ENCODE measurements at regions not wholly inside any gene's neighbourhood (a gene's known extent, or its start where the extent isn't known, plus 50 kb on each side); places are given as distances from the start of the nearest gene placed in this dataset.

- Histone ChIP-seq H3K27ac (ENCODE audit: insufficient read depth, low read length, poor library complexity, severe bottlenecking) (no peak overlapping the region), H3K4me3 (ENCODE audit: insufficient read depth, low read depth, low read length, poor library complexity, severe bottlenecking) (no peak overlapping the region), H3K36me3 (ENCODE audit: control insufficient read depth, insufficient read depth, low read length) (no peaks in the 10 kb centered on the region), H3K9me3 (ENCODE audit: control insufficient read depth, low read length) (no peaks in the 10 kb centered on the region), H3K4me1 (ENCODE audit: control insufficient read depth, insufficient read depth, low read length, poor library complexity, severe bottlenecking) (no peaks in the 10 kb centered on the region), H3K27me3 (replicated peaks; ENCODE audit: control insufficient read depth, insufficient read depth, low read length, poor library complexity, severe bottlenecking) (no peaks in the 10 kb centered on the region)
- no peak for DNase-seq
Measured at GRCh38 chr19:30209617-30210600, 162.3 kb upstream of the ZNF536 start.

GRCh38 chr19:30212574-30212973 is 159.6 kb upstream of the ZNF536 start:
- H3K27me3 ChIP-seq (replicated peaks; ENCODE audit: control insufficient read depth, insufficient read depth, low read length, poor library complexity, severe bottlenecking) = no peaks in the 10 kb centered on the region
- H3K36me3 ChIP-seq (ENCODE audit: control insufficient read depth, insufficient read depth, low read length) = no peaks in the 10 kb centered on the region
- H3K4me3 ChIP-seq (ENCODE audit: insufficient read depth, low read depth, low read length, poor library complexity, severe bottlenecking) = no peak overlapping the region

DNA sequence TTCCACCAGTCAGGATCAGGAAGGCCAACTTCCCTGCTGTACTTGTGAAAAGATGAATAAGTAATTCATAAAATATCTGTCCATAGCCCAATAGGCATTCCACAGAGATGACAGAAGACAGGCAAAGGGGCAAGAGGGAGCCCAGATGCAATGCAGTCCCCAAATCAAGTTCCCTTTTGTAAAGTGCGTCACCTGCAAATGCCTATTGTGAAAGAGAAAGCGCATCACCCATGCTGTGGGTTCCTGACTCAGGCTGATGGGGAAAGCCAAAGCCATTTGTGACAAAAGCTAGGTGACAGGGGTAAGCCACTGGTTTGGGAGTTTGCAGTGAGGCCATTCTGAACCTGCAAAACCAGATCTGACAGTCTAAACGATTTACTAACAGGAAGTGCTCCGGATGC is 157.5 kb upstream of the ZNF536 start:
- no peaks in the 10 kb centered on the region for H3K27me3 ChIP-seq (replicated peaks; ENCODE audit: control insufficient read depth, insufficient read depth, low read length, poor library complexity, severe bottlenecking)
- no peak overlapping the region for H3K4me3 ChIP-seq (ENCODE audit: insufficient read depth, low read depth, low read length, poor library complexity, severe bottlenecking)
- H3K9me3 ChIP-seq (ENCODE audit: control insufficient read depth, low read length) = no peaks in the 10 kb centered on the region
- no peaks in the 10 kb centered on the region for H3K36me3 ChIP-seq (ENCODE audit: control insufficient read depth, insufficient read depth, low read length)
- no peak overlapping the region for H3K27ac ChIP-seq (ENCODE audit: insufficient read depth, low read length, poor library complexity, severe bottlenecking)
- no peak for DNase-seq
- H3K4me1 ChIP-seq (ENCODE audit: control insufficient read depth, insufficient read depth, low read length, poor library complexity, severe bottlenecking) = no peaks in the 10 kb centered on the region

More at GRCh38 chr19:30212574-30212973, 159.6 kb upstream of the ZNF536 start:
- Histone ChIP-seq H3K9me3 (ENCODE audit: control insufficient read depth, low read length) (no peaks in the 10 kb centered on the region), H3K27ac (ENCODE audit: insufficient read depth, low read length, poor library complexity, severe bottlenecking) (no peak overlapping the region), H3K4me1 (ENCODE audit: control insufficient read depth, insufficient read depth, low read length, poor library complexity, severe bottlenecking) (no peaks in the 10 kb centered on the region)
- no peak for DNase-seq

DNA sequence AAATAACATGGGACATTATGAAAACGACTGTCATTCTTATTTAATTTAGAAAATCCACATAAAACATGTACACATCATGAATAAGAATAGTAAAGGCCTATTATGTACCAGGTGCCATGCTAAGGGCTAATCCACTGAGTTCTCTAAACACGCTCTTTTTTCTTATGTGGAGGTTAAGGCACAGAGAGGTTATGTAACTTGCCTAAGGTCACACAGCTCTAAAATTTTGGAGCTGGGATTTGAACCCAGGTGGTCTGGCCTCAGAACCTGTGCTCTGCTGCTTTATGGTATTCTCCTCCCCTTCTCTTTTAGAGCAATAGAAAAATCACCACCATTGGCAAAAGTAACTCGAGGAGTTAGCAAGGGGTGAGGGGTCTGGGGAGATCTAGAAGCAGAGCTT is 156.9 kb upstream of the ZNF536 start:
- Histone ChIP-seq H3K36me3 (ENCODE audit: control insufficient read depth, insufficient read depth, low read length) (no peaks in the 10 kb centered on the region), H3K27ac (ENCODE audit: insufficient read depth, low read length, poor library complexity, severe bottlenecking) (no peak overlapping the region), H3K4me3 (ENCODE audit: insufficient read depth, low read depth, low read length, poor library complexity, severe bottlenecking) (no peak overlapping the region), H3K27me3 (replicated peaks; ENCODE audit: control insufficient read depth, insufficient read depth, low read length, poor library complexity, severe bottlenecking) (no peaks in the 10 kb centered on the region), H3K4me1 (ENCODE audit: control insufficient read depth, insufficient read depth, low read length, poor library complexity, severe bottlenecking) (no peaks in the 10 kb centered on the region), H3K9me3 (ENCODE audit: control insufficient read depth, low read length) (no peaks in the 10 kb centered on the region)
- no peak for DNase-seq

DNA sequence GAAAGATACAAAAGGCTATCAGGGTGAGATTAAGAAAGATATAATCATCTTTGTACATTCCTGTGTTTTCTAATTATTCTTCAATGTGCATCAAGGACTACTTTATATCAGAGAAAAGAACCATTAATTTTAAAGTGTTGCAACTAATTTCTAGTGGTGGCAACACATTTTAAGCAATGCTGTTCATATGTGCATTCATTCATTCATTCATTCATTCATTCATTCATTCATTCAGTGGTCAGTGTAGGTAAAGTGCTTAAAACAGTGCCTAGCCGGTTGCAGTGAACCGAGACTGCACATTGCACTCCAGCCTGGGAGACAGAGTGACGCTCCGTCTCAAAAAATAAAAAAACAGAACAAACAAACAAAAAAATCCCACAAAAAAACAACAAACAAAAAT is 155.7 kb upstream of the ZNF536 start:
- Histone ChIP-seq H3K4me3 (ENCODE audit: insufficient read depth, low read depth, low read length, poor library complexity, severe bottlenecking) (no peak overlapping the region), H3K27me3 (replicated peaks; ENCODE audit: control insufficient read depth, insufficient read depth, low read length, poor library complexity, severe bottlenecking) (no peaks in the 10 kb centered on the region), H3K9me3 (ENCODE audit: control insufficient read depth, low read length) (no peaks in the 10 kb centered on the region), H3K27ac (ENCODE audit: insufficient read depth, low read length, poor library complexity, severe bottlenecking) (no peak overlapping the region), H3K4me1 (ENCODE audit: control insufficient read depth, insufficient read depth, low read length, poor library complexity, severe bottlenecking) (no peaks in the 10 kb centered on the region), H3K36me3 (ENCODE audit: control insufficient read depth, insufficient read depth, low read length) (no peaks in the 10 kb centered on the region)
- no peak for DNase-seq

GRCh38 chr19:30217461-30217860 is 154.7 kb upstream of the ZNF536 start:
- Histone ChIP-seq H3K4me3 (ENCODE audit: insufficient read depth, low read depth, low read length, poor library complexity, severe bottlenecking) (no peak overlapping the region), H3K4me1 (ENCODE audit: control insufficient read depth, insufficient read depth, low read length, poor library complexity, severe bottlenecking) (no peaks in the 10 kb centered on the region), H3K9me3 (ENCODE audit: control insufficient read depth, low read length) (no peaks in the 10 kb centered on the region), H3K36me3 (ENCODE audit: control insufficient read depth, insufficient read depth, low read length) (no peaks in the 10 kb centered on the region), H3K27ac (ENCODE audit: insufficient read depth, low read length, poor library complexity, severe bottlenecking) (no peak overlapping the region), H3K27me3 (replicated peaks; ENCODE audit: control insufficient read depth, insufficient read depth, low read length, poor library complexity, severe bottlenecking) (peaks cover 3% of the 10 kb centered on the region)
- no peak for DNase-seq

DNA sequence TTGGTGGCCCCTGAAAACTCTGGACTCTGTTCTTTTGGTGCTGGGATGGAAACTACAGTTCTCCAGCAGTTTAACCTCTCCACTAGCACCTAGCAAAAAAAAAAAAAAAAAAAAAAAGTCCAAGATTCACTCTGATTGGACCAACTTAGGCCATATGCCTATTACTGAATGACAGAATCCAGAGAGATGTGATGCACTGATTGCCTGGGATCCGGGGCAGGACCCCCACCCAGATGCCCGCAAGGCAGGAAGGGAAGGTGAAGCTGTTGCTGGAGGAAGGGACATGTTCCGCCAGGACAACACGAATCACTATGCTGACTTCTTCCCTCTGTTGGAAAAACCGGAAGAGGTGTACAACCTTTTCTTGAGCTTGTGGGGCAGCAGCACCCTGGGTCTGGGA is 152.5 kb upstream of the ZNF536 start:
- peaks cover under 1% of the 10 kb centered on the region for H3K4me1 ChIP-seq (ENCODE audit: control insufficient read depth, insufficient read depth, low read length, poor library complexity, severe bottlenecking)
- no peaks in the 10 kb centered on the region for H3K36me3 ChIP-seq (ENCODE audit: control insufficient read depth, insufficient read depth, low read length)
- peaks cover 10% of the 10 kb centered on the region for H3K27me3 ChIP-seq (replicated peaks; ENCODE audit: control insufficient read depth, insufficient read depth, low read length, poor library complexity, severe bottlenecking)
- no peaks in the 10 kb centered on the region for H3K9me3 ChIP-seq (ENCODE audit: control insufficient read depth, low read length)
- H3K27ac ChIP-seq (ENCODE audit: insufficient read depth, low read length, poor library complexity, severe bottlenecking) = no peak overlapping the region
- no peak overlapping the region for H3K4me3 ChIP-seq (ENCODE audit: insufficient read depth, low read depth, low read length, poor library complexity, severe bottlenecking)
- no peak for DNase-seq

- Histone ChIP-seq H3K27me3 (replicated peaks; ENCODE audit: control insufficient read depth, insufficient read depth, low read length, poor library complexity, severe bottlenecking) (peaks cover 11% of the 10 kb centered on the region), H3K4me1 (ENCODE audit: control insufficient read depth, insufficient read depth, low read length, poor library complexity, severe bottlenecking) (peaks cover 8% of the 10 kb centered on the region)
Measured at GRCh38 chr19:30221176-30221575, 151.0 kb upstream of the ZNF536 start.

GRCh38 chr19:30222428-30222873 is 149.7 kb upstream of the ZNF536 start:
- Histone ChIP-seq H3K4me1 (ENCODE audit: control insufficient read depth, insufficient read depth, low read length, poor library complexity, severe bottlenecking) (peaks cover 15% of the 10 kb centered on the region), H3K9me3 (ENCODE audit: control insufficient read depth, low read length) (no peaks in the 10 kb centered on the region), H3K27me3 (replicated peaks; ENCODE audit: control insufficient read depth, insufficient read depth, low read length, poor library complexity, severe bottlenecking) (peaks cover 20% of the 10 kb centered on the region), H3K36me3 (ENCODE audit: control insufficient read depth, insufficient read depth, low read length) (no peaks in the 10 kb centered on the region), H3K4me3 (ENCODE audit: insufficient read depth, low read depth, low read length, poor library complexity, severe bottlenecking) (no peak overlapping the region), H3K27ac (ENCODE audit: insufficient read depth, low read length, poor library complexity, severe bottlenecking) (no peak overlapping the region)
- no peak for DNase-seq

More at GRCh38 chr19:30221176-30221575, 151.0 kb upstream of the ZNF536 start:
- H3K36me3 ChIP-seq (ENCODE audit: control insufficient read depth, insufficient read depth, low read length) = no peaks in the 10 kb centered on the region
- no peak overlapping the region for H3K27ac ChIP-seq (ENCODE audit: insufficient read depth, low read length, poor library complexity, severe bottlenecking)
- no peak overlapping the region for H3K4me3 ChIP-seq (ENCODE audit: insufficient read depth, low read depth, low read length, poor library complexity, severe bottlenecking)
- DNase-seq = no peak
- no peaks in the 10 kb centered on the region for H3K9me3 ChIP-seq (ENCODE audit: control insufficient read depth, low read length)
